Nephron (organoid): ENCODE measurements at regions not wholly inside any gene's neighbourhood (a gene's known extent, or its start where the extent isn't known, plus 50 kb on each side); places are given as distances from the start of the nearest gene placed in this dataset.

Experiments
- H3K27ac Mint-ChIP-seq, 3 experiments: 2 replicates each; pipeline ENCODE4 v1.8.0; 2020; ENCODE audit warnings: mixed read lengths in 3 of 3, mild to moderate bottlenecking in 2 of 3, moderate library complexity in 1 of 3
- H3K27me3 Mint-ChIP-seq: 2 replicates; pipeline ENCODE4 v1.8.0; 2021; ENCODE audit warnings: low read depth, mild to moderate bottlenecking, moderate library complexity, mixed read lengths
- H3K36me3 Mint-ChIP-seq: 2 replicates; pipeline ENCODE4 v1.8.0; 2020; ENCODE audit warnings: low read depth, mixed read lengths
- H3K4me1 Mint-ChIP-seq: 2 replicates; pipeline ENCODE4 v1.8.0; 2020; ENCODE audit warnings: mixed read lengths
- H3K4me3 Mint-ChIP-seq, 3 experiments: 2 replicates each; pipeline ENCODE4 v1.8.0; 2020; ENCODE audit warnings: mild to moderate bottlenecking in 3 of 3, mixed read lengths in 3 of 3, moderate library complexity in 2 of 3
- H3K9me3 Mint-ChIP-seq: 2 replicates; pipeline ENCODE4 v1.8.0; 2020; ENCODE audit warnings: mixed read lengths
- TF ChIP-seq, protein P1 (sequence below), 3 experiments: fragments of 200-600 bp; sonication (generic); IDR thresholded peaks; one replicate each; pipeline ENCODE4 v1.5.0; 2021; ENCODE audit warnings: antibody characterized with exemption in 3 of 3; ENCODE audit not compliant: unreplicated experiment in 3 of 3

- Mint-ChIP-seq H3K4me3 (no peak overlapping the region), H3K4me1 (no peaks in the 10 kb centered on the region), H3K9me3 (no peaks in the 10 kb centered on the region), H3K36me3 (no peaks in the 10 kb centered on the region), H3K27me3 (no peaks in the 10 kb centered on the region), H3K27ac (no peak overlapping the region)
- TF ChIP-seq, protein P1, sequence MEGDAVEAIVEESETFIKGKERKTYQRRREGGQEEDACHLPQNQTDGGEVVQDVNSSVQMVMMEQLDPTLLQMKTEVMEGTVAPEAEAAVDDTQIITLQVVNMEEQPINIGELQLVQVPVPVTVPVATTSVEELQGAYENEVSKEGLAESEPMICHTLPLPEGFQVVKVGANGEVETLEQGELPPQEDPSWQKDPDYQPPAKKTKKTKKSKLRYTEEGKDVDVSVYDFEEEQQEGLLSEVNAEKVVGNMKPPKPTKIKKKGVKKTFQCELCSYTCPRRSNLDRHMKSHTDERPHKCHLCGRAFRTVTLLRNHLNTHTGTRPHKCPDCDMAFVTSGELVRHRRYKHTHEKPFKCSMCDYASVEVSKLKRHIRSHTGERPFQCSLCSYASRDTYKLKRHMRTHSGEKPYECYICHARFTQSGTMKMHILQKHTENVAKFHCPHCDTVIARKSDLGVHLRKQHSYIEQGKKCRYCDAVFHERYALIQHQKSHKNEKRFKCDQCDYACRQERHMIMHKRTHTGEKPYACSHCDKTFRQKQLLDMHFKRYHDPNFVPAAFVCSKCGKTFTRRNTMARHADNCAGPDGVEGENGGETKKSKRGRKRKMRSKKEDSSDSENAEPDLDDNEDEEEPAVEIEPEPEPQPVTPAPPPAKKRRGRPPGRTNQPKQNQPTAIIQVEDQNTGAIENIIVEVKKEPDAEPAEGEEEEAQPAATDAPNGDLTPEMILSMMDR (IDR thresholded peaks at IDR 0.05; ENCODE audit: unreplicated experiment in 3 of 3) = no peak
Observed at GRCh38 chr2:84052913-84053312, 406.2 kb downstream of the SUCLG1 start.

- H3K4me1 Mint-ChIP-seq = no peaks in the 10 kb centered on the region
- no peaks in the 10 kb centered on the region for H3K36me3 Mint-ChIP-seq
- H3K27me3 Mint-ChIP-seq = no peaks in the 10 kb centered on the region
- H3K9me3 Mint-ChIP-seq = no peaks in the 10 kb centered on the region
- H3K27ac Mint-ChIP-seq = no peak overlapping the region
- TF ChIP-seq, protein P1 (IDR thresholded peaks at IDR 0.05; ENCODE audit: unreplicated experiment in 3 of 3) = no peak
- no peak overlapping the region for H3K4me3 Mint-ChIP-seq
Observed at GRCh38 chr2:84052043-84052442, 407.0 kb downstream of the SUCLG1 start.

- Mint-ChIP-seq H3K27ac (no peak overlapping the region), H3K36me3 (no peaks in the 10 kb centered on the region), H3K4me3 (no peak overlapping the region), H3K4me1 (no peaks in the 10 kb centered on the region), H3K27me3 (no peaks in the 10 kb centered on the region), H3K9me3 (no peaks in the 10 kb centered on the region)
- TF ChIP-seq, protein P1 (IDR thresholded peaks at IDR 0.05; ENCODE audit: unreplicated experiment in 3 of 3) = no peak
Observed at GRCh38 chr2:84048964-84049363, 410.1 kb downstream of the SUCLG1 start.

- H3K4me1 Mint-ChIP-seq = peaks cover 10% of the 10 kb centered on the region
- H3K36me3 Mint-ChIP-seq = no peaks in the 10 kb centered on the region
- no peak overlapping the region for H3K27ac Mint-ChIP-seq
- TF ChIP-seq, protein P1 (IDR thresholded peaks at IDR 0.05; ENCODE audit: unreplicated experiment in 3 of 3) = no peak
- H3K4me3 Mint-ChIP-seq = no peak overlapping the region
- H3K27me3 Mint-ChIP-seq = peaks cover 4% of the 10 kb centered on the region
- H3K9me3 Mint-ChIP-seq = no peaks in the 10 kb centered on the region
Observed at GRCh38 chr2:84041506-84041905, 417.6 kb downstream of the SUCLG1 start.

GRCh38 chr2:84040281-84040680 is 418.8 kb downstream of the SUCLG1 start:
- H3K4me1 Mint-ChIP-seq = peaks cover 10% of the 10 kb centered on the region
- no peak overlapping the region for H3K27ac Mint-ChIP-seq
- no peaks in the 10 kb centered on the region for H3K9me3 Mint-ChIP-seq
- no peak overlapping the region for H3K4me3 Mint-ChIP-seq
- peaks cover 10% of the 10 kb centered on the region for H3K27me3 Mint-ChIP-seq
- TF ChIP-seq, protein P1 (IDR thresholded peaks at IDR 0.05; ENCODE audit: unreplicated experiment in 3 of 3) = no peak
- no peaks in the 10 kb centered on the region for H3K36me3 Mint-ChIP-seq

GRCh38 chr2:84038866-84039265 is 420.2 kb downstream of the SUCLG1 start:
- Mint-ChIP-seq H3K27me3 (peaks cover 10% of the 10 kb centered on the region), H3K4me1 (peaks cover 10% of the 10 kb centered on the region), H3K27ac (peak overlapping the region; percentile 9 to 71 (median 22)), H3K4me3 (no peak overlapping the region), H3K9me3 (no peaks in the 10 kb centered on the region), H3K36me3 (no peaks in the 10 kb centered on the region)
- TF ChIP-seq, protein P1 (IDR thresholded peaks at IDR 0.05; ENCODE audit: unreplicated experiment in 3 of 3) = no peak
